GM12872 (cell line): ENCODE measurements at regions not wholly inside any gene's neighbourhood (a gene's known extent, or its start where the extent isn't known, plus 50 kb on each side); places are given as distances from the start of the nearest gene placed in this dataset.

Source experiments
- CTCF ChIP-seq: IDR thresholded peaks from 3 replicates; pipeline ENCODE4 v1.5.1; 2011; ENCODE audit warnings: low read depth, mild to moderate bottlenecking, low read length, moderate library complexity; ENCODE audit not compliant: insufficient read depth

GRCh38 chr2:129142465-129142864 is 823.8 kb upstream of the HS6ST1 start:
- no peak for TF ChIP-seq CTCF

- TF ChIP-seq CTCF: no peak
Measured at GRCh38 chr2:129144082-129144791, 825.6 kb upstream of the HS6ST1 start.

- no peak for TF ChIP-seq CTCF
Measured at GRCh38 chr2:129152514-129152913, 827.0 kb upstream of the RAB6C start.

GRCh38 chr2:129160879-129161278 is 818.6 kb upstream of the RAB6C start:
- TF ChIP-seq CTCF: no peak

GRCh38 chr2:129164220-129164949 is 815.1 kb upstream of the RAB6C start:
- TF ChIP-seq CTCF: no peak

GRCh38 chr2:129165006-129165405 is 814.5 kb upstream of the RAB6C start:
- no peak for TF ChIP-seq CTCF

GRCh38 chr2:129167456-129167855 is 812.0 kb upstream of the RAB6C start:
- no peak for TF ChIP-seq CTCF
